HFF-Myc (cell line): ENCODE measurements at regions not wholly inside any gene's neighbourhood (a gene's known extent, or its start where the extent isn't known, plus 50 kb on each side); places are given as distances from the start of the nearest gene placed in this dataset.

Source experiments
- DNase-seq: peaks from one replicate; pipeline ENCODE4 v3.0.0-alpha.2; 2011; ENCODE audit warnings: low read depth; ENCODE audit errors: extremely low read depth
- H3K4me3 ChIP-seq: replicated peaks from 2 replicates; pipeline ENCODE4 v1.5.1; 2011; ENCODE audit warnings: low read depth, mild to moderate bottlenecking, control low read depth, low read length
- TF ChIP-seq, protein P1 (sequence below): IDR thresholded peaks from 2 replicates; pipeline ENCODE4 v1.5.1; 2012; ENCODE audit warnings: mild to moderate bottlenecking, low read depth, low read length, control low read depth; ENCODE audit errors: missing control alignments

DNA sequence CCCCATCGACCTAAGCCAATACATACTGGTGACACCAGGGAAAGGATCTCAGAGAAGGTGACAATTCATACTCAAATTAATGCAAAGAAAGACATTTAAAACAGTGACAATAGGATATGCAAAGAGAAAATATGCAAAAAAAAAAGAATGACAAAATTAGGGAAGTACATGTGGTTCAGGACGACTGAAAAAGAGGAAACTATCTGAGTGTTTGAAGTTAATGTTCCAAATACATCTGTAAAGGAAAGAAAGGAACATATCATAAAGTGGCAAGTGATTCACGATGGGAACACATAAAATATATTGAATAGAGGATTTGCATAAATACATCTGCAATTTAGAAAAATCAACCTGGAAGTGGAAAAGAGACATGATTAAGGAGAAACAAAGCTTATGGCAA lies 441.4 kb downstream of the SLITRK5 start:
- DNase-seq, result no peak
- TF ChIP-seq, protein P1, sequence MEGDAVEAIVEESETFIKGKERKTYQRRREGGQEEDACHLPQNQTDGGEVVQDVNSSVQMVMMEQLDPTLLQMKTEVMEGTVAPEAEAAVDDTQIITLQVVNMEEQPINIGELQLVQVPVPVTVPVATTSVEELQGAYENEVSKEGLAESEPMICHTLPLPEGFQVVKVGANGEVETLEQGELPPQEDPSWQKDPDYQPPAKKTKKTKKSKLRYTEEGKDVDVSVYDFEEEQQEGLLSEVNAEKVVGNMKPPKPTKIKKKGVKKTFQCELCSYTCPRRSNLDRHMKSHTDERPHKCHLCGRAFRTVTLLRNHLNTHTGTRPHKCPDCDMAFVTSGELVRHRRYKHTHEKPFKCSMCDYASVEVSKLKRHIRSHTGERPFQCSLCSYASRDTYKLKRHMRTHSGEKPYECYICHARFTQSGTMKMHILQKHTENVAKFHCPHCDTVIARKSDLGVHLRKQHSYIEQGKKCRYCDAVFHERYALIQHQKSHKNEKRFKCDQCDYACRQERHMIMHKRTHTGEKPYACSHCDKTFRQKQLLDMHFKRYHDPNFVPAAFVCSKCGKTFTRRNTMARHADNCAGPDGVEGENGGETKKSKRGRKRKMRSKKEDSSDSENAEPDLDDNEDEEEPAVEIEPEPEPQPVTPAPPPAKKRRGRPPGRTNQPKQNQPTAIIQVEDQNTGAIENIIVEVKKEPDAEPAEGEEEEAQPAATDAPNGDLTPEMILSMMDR, result no peak
- H3K4me3 ChIP-seq, result no peak overlapping the region

DNA sequence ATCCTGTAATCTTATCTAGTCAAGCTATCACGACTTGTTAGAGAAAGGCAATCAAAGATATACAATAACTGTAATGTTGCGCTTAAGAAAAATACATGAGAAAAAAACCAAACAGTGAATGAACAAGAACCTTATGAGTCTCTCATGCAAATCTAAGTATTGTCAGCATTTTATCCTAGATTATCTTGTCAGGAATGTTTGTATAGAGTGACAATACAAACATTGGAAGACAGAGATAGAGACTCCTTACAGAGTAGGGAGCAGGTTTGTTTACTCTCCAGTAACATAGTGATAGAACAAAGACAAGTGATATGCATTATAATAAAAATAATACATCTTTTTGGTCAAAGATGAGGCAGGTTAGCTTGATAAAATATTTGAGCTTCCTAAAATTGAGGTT lies 444.8 kb downstream of the SLITRK5 start:
- DNase-seq, result no peak
- H3K4me3 ChIP-seq, result no peak overlapping the region
- TF ChIP-seq, protein P1, result no peak

- TF ChIP-seq, protein P1, result no peak
- no peak overlapping the region for H3K4me3 ChIP-seq
- DNase-seq, result no peak
Observed at GRCh38 chr13:88118952-88119351, 447.8 kb downstream of the SLITRK5 start.

DNA sequence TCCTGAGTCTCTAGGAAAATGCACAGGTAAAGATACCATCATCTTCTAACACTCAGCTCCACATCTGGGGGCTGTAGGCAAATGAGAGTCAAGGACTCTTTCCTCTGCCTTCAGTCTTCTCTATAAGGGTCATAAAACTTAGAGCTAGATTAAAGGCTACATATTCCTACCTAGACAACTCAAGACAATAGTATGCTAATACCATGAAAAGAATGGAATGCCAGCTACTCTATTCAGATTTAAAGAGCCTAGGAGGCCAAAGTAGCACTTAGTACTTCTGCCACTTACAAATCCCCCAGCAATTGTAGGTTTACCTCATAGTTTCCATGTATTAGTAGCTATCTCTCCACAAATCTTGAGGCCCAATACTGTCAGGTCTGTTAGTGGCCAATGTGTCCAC lies 453.0 kb downstream of the SLITRK5 start:
- no peak overlapping the region for H3K4me3 ChIP-seq
- DNase-seq, result no peak
- TF ChIP-seq, protein P1, result no peak

DNA sequence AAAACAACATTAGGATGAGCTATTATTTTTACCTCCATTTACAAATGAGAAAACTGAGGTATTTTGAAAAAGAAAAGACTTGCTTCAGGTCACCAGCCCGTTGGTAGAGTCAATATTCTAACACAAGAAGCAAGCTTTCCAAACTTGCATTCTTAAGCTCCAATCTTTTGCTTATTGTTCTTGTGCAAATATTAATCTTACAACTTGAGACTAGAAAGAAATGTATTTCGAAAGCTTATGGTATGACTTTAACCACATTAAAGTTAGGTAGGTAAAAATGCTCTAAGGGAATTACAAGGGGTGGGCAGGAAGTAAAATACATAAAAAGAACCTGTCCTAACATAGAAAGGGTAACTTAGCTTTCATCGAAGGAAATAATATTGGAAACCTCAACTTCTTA lies 453.9 kb downstream of the SLITRK5 start:
- TF ChIP-seq, protein P1, result no peak
- H3K4me3 ChIP-seq, result no peak overlapping the region
- no peak for DNase-seq

GRCh38 chr13:88136098-88136790 lies 465.1 kb downstream of the SLITRK5 start:
- H3K4me3 ChIP-seq, result no peak overlapping the region
- TF ChIP-seq, protein P1, result no peak
- DNase-seq, result no peak

- no peak for DNase-seq
- no peak overlapping the region for H3K4me3 ChIP-seq
- TF ChIP-seq, protein P1, result no peak
Observed at GRCh38 chr13:88142653-88143052, 471.5 kb downstream of the SLITRK5 start.
